ENCODE measurements at regions not wholly inside any gene's neighbourhood (a gene's known extent, or its start where the extent isn't known, plus 50 kb on each side); places are given as distances from the start of the nearest gene placed in this dataset.

DNA sequence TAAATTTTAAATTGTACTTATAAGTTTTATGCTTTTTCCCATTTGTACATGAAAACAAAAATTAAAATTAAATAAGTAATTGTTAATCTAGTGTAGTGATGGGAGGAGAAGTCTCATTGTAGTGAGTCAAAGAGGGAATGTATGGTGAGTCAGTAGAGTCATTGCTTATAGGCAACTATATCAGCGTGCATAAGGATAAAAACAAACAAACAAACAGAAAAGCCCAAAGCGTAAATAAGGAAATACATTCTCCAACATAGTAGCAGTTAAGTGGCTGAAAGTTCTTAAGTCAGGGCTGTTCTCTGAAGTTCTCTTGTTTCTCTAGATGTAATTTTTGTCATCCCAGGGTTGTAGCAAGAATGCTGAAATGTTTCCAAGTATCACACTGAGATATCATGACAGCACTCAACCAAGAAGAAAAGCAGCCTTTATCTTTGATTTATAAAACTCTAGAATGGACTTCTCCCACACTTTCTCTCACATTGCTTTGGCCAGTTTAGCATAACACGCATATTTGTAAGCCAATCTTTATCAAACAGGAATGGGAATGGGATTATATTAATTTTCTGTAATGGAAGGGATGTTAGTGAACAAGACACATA is 184.1 kb upstream of the TP63 start:
- no peak overlapping the region for H3K27ac ChIP-seq (ENCODE audit: low read depth, low read length)
- no peaks in the 10 kb centered on the region for H3K27me3 ChIP-seq (ENCODE audit: control insufficient read depth in 3 of 3, insufficient read depth in 3 of 3, low read length in 3 of 3)
- H3K36me3 ChIP-seq (ENCODE audit: control insufficient read depth in 3 of 3, insufficient read depth in 3 of 3, low read length in 3 of 3) = no peaks in the 10 kb centered on the region
- no peak overlapping the region for H3K4me3 ChIP-seq (ENCODE audit: low read length in 3 of 3)
- H3K4me1 ChIP-seq (ENCODE audit: control insufficient read depth in 3 of 3, insufficient read depth in 3 of 3, low read length in 3 of 3) = no peaks in the 10 kb centered on the region
- H3K9me3 ChIP-seq (ENCODE audit: control insufficient read depth in 3 of 3, low read length in 3 of 3) = no peaks in the 10 kb centered on the region
- H3K9ac ChIP-seq (ENCODE audit: low read depth in 1 of 3, low read length in 3 of 3) = no peak overlapping the region

DNA sequence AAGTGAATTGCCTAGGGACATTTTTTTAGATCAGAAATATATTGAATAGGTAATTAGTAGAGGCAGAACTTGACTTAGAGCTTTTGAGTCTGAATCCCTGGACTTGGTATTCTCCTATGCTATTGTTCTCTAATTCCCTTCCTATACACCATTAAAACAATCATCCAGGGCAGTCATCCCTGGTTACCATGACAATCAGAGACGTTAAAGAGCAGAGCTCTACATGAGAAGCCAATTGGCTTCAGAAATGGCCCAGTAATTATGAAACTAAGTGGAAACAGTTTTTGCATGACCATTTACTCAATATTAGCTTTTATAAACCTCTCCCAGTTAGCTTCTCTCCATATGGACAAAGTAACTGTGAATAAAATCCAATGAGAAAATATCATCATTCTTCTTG is 182.1 kb upstream of the TP63 start:
- Histone ChIP-seq H3K4me1 (ENCODE audit: control insufficient read depth in 3 of 3, insufficient read depth in 3 of 3, low read length in 3 of 3) (no peaks in the 10 kb centered on the region), H3K4me3 (ENCODE audit: low read length in 3 of 3) (no peak overlapping the region), H3K27me3 (ENCODE audit: control insufficient read depth in 3 of 3, insufficient read depth in 3 of 3, low read length in 3 of 3) (no peaks in the 10 kb centered on the region), H3K27ac (ENCODE audit: low read depth, low read length) (no peak overlapping the region), H3K9me3 (ENCODE audit: control insufficient read depth in 3 of 3, low read length in 3 of 3) (no peaks in the 10 kb centered on the region), H3K9ac (ENCODE audit: low read depth in 1 of 3, low read length in 3 of 3) (no peak overlapping the region), H3K36me3 (ENCODE audit: control insufficient read depth in 3 of 3, insufficient read depth in 3 of 3, low read length in 3 of 3) (no peaks in the 10 kb centered on the region)

DNA sequence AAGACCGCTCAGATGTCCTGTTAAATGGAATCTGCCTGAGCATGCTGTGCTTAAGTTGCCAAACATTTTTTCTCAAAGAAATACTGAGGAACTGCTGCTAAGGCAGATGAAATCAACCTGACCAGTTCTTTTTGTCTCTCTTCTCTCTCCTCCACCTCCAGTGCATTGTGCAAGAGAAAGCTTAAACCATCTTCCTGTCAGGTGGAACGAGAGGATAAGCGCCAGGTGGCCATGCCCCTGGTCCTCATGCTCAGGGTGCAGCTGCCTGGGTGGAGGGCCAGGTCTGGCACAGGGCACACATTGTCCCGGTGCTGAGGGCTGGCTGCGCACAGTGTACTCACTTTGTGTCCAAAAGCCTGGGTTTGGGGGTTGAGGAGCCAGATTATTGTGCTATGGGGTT is 176.2 kb upstream of the TP63 start:
- Histone ChIP-seq H3K9ac (ENCODE audit: low read depth in 1 of 3, low read length in 3 of 3) (no peak overlapping the region), H3K9me3 (ENCODE audit: control insufficient read depth in 3 of 3, low read length in 3 of 3) (no peaks in the 10 kb centered on the region), H3K27ac (ENCODE audit: low read depth, low read length) (no peak overlapping the region), H3K4me3 (ENCODE audit: low read length in 3 of 3) (no peak overlapping the region), H3K4me1 (ENCODE audit: control insufficient read depth in 3 of 3, insufficient read depth in 3 of 3, low read length in 3 of 3) (peaks cover 4 to 14% (median 10%) of the 10 kb centered on the region in 3 donors), H3K36me3 (ENCODE audit: control insufficient read depth in 3 of 3, insufficient read depth in 3 of 3, low read length in 3 of 3) (no peaks in the 10 kb centered on the region), H3K27me3 (ENCODE audit: control insufficient read depth in 3 of 3, insufficient read depth in 3 of 3, low read length in 3 of 3) (no peaks in the 10 kb centered on the region)

DNA sequence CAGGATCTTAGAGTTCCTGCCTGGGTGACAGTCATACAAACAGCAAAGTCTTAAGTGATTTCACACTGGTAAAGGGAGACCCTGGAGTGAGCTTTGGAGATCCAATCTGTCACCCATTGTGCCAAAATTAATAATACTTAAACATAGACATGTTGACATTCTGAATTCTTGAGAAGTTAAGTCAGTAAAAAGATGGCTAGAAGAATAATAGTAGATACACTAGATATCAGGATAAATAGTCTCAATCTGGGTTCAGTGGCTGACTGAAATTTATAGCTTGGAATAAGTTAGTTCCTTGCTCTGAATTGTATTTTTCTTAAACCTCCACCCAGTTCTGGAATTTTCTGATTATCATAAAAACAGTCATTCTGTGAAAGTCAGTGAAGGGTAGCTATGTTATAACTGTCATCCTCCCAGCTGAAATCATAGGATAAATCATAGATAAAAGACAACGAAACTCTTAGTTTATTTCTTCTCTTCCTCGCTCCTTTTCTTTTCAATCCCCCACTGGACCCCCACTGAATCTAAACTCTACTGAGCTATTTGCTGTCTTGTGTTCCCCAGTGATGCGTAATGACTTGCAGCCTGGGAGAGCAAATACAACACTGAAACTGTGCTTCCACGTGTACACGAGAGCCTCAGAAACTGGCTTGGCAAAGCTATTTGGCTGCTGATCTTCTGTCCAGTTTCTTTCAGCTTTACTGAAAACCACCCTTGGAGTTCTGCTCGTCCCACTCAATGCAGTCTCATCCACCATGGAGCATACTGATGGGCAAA is 175.4 kb upstream of the TP63 start:
- Histone ChIP-seq H3K9ac (ENCODE audit: low read depth in 1 of 3, low read length in 3 of 3) (no peak overlapping the region), H3K4me1 (ENCODE audit: control insufficient read depth in 3 of 3, insufficient read depth in 3 of 3, low read length in 3 of 3) (peaks cover 4 to 14% (median 10%) of the 10 kb centered on the region in 3 donors), H3K9me3 (ENCODE audit: control insufficient read depth in 3 of 3, low read length in 3 of 3) (no peaks in the 10 kb centered on the region), H3K27ac (ENCODE audit: low read depth, low read length) (no peak overlapping the region), H3K4me3 (ENCODE audit: low read length in 3 of 3) (no peak overlapping the region), H3K36me3 (ENCODE audit: control insufficient read depth in 3 of 3, insufficient read depth in 3 of 3, low read length in 3 of 3) (no peaks in the 10 kb centered on the region), H3K27me3 (ENCODE audit: control insufficient read depth in 3 of 3, insufficient read depth in 3 of 3, low read length in 3 of 3) (no peaks in the 10 kb centered on the region)

DNA sequence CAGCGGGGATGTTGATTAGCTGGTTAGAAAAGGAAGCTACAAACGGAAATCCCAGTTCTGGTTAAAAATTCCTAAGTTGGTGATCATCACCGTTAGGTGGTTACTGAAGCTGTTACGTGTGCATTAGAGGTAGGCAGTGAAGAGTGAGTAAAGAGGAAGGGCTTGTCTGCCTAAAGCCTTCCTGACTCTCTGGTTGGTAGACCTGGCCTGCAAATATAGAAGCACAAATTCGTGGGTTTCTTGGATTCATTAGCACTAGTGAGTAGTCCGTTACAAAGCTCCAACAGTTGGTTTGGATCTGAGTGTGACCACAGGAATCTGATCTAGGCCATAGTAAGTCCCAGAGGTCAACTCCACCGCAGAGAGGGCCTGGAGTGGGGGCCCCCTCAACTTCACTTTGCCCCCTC is 174.0 kb upstream of the TP63 start:
- no peak overlapping the region for H3K27ac ChIP-seq (ENCODE audit: low read depth, low read length)
- no peaks in the 10 kb centered on the region for H3K36me3 ChIP-seq (ENCODE audit: control insufficient read depth in 3 of 3, insufficient read depth in 3 of 3, low read length in 3 of 3)
- H3K9me3 ChIP-seq (ENCODE audit: control insufficient read depth in 3 of 3, low read length in 3 of 3) = no peaks in the 10 kb centered on the region
- H3K4me1 ChIP-seq (ENCODE audit: control insufficient read depth in 3 of 3, insufficient read depth in 3 of 3, low read length in 3 of 3) = peaks cover 4 to 14% (median 10%) of the 10 kb centered on the region in 3 donors
- no peaks in the 10 kb centered on the region for H3K27me3 ChIP-seq (ENCODE audit: control insufficient read depth in 3 of 3, insufficient read depth in 3 of 3, low read length in 3 of 3)
- no peak overlapping the region for H3K4me3 ChIP-seq (ENCODE audit: low read length in 3 of 3)
- no peak overlapping the region for H3K9ac ChIP-seq (ENCODE audit: low read depth in 1 of 3, low read length in 3 of 3)

DNA sequence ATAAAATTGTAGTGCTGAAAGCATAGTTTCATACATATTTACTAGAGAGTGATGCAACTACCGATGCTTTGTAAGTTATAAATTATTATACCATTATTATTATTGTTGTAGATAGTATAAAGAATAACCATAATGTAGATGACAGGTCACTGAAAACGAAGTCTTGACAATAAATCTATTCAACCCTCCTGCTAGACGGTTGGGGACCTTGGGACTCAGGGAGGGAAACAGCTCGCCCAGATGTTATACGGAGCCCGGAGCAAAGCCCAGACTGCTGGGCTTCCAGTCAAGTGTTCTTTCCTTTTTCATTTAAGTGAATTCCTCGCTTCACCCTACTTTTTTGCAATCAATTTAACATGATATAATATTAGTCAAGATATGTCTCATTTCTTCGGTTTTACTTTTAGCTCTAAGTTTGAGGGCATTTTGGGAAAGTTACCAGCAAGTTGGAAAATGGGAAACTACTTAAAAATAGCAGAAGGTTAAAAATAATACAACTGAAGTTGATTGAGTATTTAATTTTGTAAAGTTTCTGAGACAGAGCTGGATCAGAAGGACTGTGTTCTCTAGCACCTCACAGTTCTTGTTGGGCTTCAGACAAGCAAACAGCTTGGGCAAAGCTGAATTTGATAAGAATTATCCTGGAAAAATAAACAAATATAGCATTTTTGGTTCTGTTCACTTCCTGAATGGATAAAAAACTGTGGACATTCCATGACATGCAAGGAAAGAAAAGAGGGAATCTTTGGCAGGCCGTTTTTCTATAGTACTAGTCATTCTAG is 173.4 kb upstream of the TP63 start:
- Histone ChIP-seq H3K9ac (ENCODE audit: low read depth in 1 of 3, low read length in 3 of 3) (no peak overlapping the region), H3K4me3 (ENCODE audit: low read length in 3 of 3) (no peak overlapping the region), H3K4me1 (ENCODE audit: control insufficient read depth in 3 of 3, insufficient read depth in 3 of 3, low read length in 3 of 3) (peaks cover 4 to 14% (median 10%) of the 10 kb centered on the region in 3 donors), H3K27ac (ENCODE audit: low read depth, low read length) (no peak overlapping the region), H3K9me3 (ENCODE audit: control insufficient read depth in 3 of 3, low read length in 3 of 3) (no peaks in the 10 kb centered on the region), H3K27me3 (ENCODE audit: control insufficient read depth in 3 of 3, insufficient read depth in 3 of 3, low read length in 3 of 3) (no peaks in the 10 kb centered on the region), H3K36me3 (ENCODE audit: control insufficient read depth in 3 of 3, insufficient read depth in 3 of 3, low read length in 3 of 3) (no peaks in the 10 kb centered on the region)

DNA sequence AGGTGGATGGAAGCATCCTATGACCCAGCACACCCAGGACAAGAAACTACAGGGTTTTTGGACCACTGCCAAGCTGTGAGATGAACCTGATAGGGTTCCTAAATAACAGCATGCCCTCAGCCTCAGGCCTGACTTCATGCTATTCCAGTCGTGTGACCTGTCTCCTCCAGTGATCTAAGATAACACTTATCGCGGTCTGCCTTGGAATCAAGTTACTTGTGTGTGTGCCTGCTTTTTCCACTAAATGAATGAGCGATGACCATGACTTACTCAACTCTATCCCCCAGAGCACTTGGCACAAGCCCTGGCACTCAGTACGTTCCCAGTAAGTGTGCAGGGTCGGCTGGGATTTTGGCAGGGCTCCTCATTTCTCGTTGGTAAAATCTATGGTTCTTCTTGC is 172.7 kb upstream of the TP63 start:
- no peak overlapping the region for H3K27ac ChIP-seq (ENCODE audit: low read depth, low read length)
- H3K4me1 ChIP-seq (ENCODE audit: control insufficient read depth in 3 of 3, insufficient read depth in 3 of 3, low read length in 3 of 3) = peaks cover 4 to 14% (median 10%) of the 10 kb centered on the region in 3 donors
- no peaks in the 10 kb centered on the region for H3K9me3 ChIP-seq (ENCODE audit: control insufficient read depth in 3 of 3, low read length in 3 of 3)
- no peaks in the 10 kb centered on the region for H3K36me3 ChIP-seq (ENCODE audit: control insufficient read depth in 3 of 3, insufficient read depth in 3 of 3, low read length in 3 of 3)
- H3K9ac ChIP-seq (ENCODE audit: low read depth in 1 of 3, low read length in 3 of 3) = no peak overlapping the region
- peak overlapping the region in 1 of 3 donors; percentile 51 for H3K4me3 ChIP-seq (ENCODE audit: low read length in 3 of 3)
- no peaks in the 10 kb centered on the region for H3K27me3 ChIP-seq (ENCODE audit: control insufficient read depth in 3 of 3, insufficient read depth in 3 of 3, low read length in 3 of 3)

DNA sequence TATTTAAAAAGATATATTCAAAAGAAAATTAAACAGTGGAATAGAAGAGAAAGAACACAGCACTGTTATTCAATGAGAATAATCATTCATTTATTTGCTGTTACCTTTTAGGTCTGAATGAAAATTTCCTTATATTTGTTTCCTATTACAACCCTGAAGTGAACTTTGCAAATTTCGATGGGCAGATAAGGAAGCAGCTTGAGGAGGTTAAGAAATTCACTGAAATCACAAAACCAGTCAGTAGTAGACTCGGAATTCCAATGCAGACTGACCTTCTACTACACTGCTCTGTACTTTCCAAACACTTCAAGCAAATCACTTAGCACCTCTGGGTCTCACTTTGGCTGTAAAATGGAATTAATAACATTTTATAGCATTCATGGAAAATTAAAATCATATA is 172.0 kb upstream of the TP63 start:
- Histone ChIP-seq H3K27ac (ENCODE audit: low read depth, low read length) (no peak overlapping the region), H3K4me3 (ENCODE audit: low read length in 3 of 3) (no peak overlapping the region), H3K27me3 (ENCODE audit: control insufficient read depth in 3 of 3, insufficient read depth in 3 of 3, low read length in 3 of 3) (no peaks in the 10 kb centered on the region), H3K4me1 (ENCODE audit: control insufficient read depth in 3 of 3, insufficient read depth in 3 of 3, low read length in 3 of 3) (peaks cover 4 to 14% (median 10%) of the 10 kb centered on the region in 3 donors), H3K9me3 (ENCODE audit: control insufficient read depth in 3 of 3, low read length in 3 of 3) (no peaks in the 10 kb centered on the region), H3K9ac (ENCODE audit: low read depth in 1 of 3, low read length in 3 of 3) (no peak overlapping the region), H3K36me3 (ENCODE audit: control insufficient read depth in 3 of 3, insufficient read depth in 3 of 3, low read length in 3 of 3) (no peaks in the 10 kb centered on the region)

DNA sequence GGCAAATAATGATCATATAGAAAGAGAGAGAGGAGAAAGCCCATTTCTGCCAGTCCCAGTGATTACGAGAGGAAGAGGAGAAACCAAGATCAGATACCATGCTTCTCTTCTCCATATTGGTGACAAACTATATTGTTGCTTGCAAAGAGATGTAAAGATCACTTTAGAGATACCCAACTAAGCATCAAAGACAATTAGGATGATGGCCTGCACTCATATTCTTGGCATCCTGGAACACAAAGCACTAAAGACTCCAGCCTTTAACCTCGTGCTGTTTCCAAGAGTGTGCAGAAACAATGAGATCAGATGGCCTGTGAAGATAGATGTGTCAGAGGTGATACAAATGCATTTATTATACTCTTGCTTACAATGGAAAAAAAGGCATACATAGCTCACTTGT is 170.7 kb upstream of the TP63 start:
- no peak overlapping the region for H3K27ac ChIP-seq (ENCODE audit: low read depth, low read length)
- H3K4me1 ChIP-seq (ENCODE audit: control insufficient read depth in 3 of 3, insufficient read depth in 3 of 3, low read length in 3 of 3) = peaks cover 4 to 10% (median 7%) of the 10 kb centered on the region in 3 donors
- H3K4me3 ChIP-seq (ENCODE audit: low read length in 3 of 3) = no peak overlapping the region
- no peaks in the 10 kb centered on the region for H3K36me3 ChIP-seq (ENCODE audit: control insufficient read depth in 3 of 3, insufficient read depth in 3 of 3, low read length in 3 of 3)
- no peaks in the 10 kb centered on the region for H3K9me3 ChIP-seq (ENCODE audit: control insufficient read depth in 3 of 3, low read length in 3 of 3)
- H3K9ac ChIP-seq (ENCODE audit: low read depth in 1 of 3, low read length in 3 of 3) = no peak overlapping the region
- no peaks in the 10 kb centered on the region for H3K27me3 ChIP-seq (ENCODE audit: control insufficient read depth in 3 of 3, insufficient read depth in 3 of 3, low read length in 3 of 3)

DNA sequence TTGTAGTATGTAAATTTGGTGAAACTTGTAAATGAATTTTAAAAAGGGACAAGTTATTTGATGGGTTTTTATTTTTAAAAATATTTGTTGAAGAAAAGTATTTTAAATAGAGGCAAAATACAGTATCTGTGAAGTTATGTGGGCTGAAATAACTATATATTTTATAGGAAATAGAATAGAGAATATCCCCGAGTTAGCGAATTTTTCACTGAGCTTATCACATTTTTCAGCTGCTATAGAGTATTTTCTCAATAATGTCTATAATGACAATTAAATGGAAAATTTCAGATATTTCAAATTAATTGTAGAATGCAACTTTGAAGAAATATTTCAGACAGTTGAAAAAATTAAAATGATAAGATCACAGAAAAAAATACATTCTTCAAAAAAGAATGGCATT is 166.4 kb upstream of the TP63 start:
- Histone ChIP-seq H3K4me1 (ENCODE audit: control insufficient read depth in 3 of 3, insufficient read depth in 3 of 3, low read length in 3 of 3) (no peaks in the 10 kb centered on the region), H3K27ac (ENCODE audit: low read depth, low read length) (no peak overlapping the region), H3K9me3 (ENCODE audit: control insufficient read depth in 3 of 3, low read length in 3 of 3) (no peaks in the 10 kb centered on the region), H3K9ac (ENCODE audit: low read depth in 1 of 3, low read length in 3 of 3) (no peak overlapping the region), H3K4me3 (ENCODE audit: low read length in 3 of 3) (no peak overlapping the region), H3K27me3 (ENCODE audit: control insufficient read depth in 3 of 3, insufficient read depth in 3 of 3, low read length in 3 of 3) (no peaks in the 10 kb centered on the region), H3K36me3 (ENCODE audit: control insufficient read depth in 3 of 3, insufficient read depth in 3 of 3, low read length in 3 of 3) (no peaks in the 10 kb centered on the region)
